OCI-LY3 (cell line): ENCODE measurements at regions not wholly inside any gene's neighbourhood (a gene's known extent, or its start where the extent isn't known, plus 50 kb on each side); places are given as distances from the start of the nearest gene placed in this dataset.

ENCODE experiments used
- EZH2phosphoT487 ChIP-seq: fragments of 200-600 bp; shearing (Covaris generic); IDR thresholded peaks from 2 replicates; pipeline ENCODE4 v1.6.1; 2018; ENCODE audit warnings: antibody characterized with exemption, mixed run types, low read depth
- TF ChIP-seq, protein P1 (sequence below): fragments of 200-600, 300-600 bp; sonication (generic); IDR thresholded peaks from 2 replicates; pipeline ENCODE4 v1.5.1; 2014; ENCODE audit warnings: antibody characterized with exemption, low read length, low read depth

DNA sequence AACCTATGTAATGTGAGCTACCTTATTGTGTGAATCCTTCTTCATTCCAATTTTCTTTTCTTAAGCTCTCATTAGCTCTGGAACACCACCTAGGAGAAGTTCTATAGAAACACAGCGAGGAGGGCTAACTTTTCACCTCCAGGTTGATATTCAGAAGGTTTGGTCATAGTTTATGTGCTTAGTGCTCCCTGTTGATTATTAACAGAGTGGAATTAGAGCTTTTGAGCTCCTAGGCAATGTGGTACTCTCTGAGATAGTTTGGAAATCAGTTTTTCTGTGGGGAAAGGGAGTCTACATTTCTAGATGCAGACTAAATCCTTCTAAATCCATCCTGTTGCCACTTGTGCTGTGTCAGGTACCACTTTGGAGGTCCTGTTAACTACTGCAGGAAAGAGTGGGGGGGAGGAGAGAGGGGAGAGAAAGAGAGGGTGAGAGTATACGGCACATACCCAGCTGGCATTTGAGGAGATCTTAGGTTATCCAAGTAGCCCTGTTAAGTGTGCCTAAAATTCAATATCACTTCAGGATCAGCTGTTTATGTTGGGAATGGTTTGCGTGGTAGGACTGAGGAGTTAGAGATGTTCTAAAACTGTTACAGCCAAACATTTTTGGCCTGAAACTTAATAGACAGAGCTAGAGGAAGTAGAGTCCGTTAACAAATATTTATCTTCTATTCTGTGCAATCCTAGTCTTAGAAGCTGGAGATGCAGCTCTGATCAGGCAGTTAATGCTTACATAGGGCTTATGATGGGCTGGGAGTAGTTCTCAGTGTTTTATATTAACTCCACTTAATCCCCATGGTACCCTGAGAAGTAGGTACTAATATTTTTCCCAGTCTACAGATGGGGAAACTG is 117.5 kb upstream of the PROK2 start:
- TF ChIP-seq, protein P1, sequence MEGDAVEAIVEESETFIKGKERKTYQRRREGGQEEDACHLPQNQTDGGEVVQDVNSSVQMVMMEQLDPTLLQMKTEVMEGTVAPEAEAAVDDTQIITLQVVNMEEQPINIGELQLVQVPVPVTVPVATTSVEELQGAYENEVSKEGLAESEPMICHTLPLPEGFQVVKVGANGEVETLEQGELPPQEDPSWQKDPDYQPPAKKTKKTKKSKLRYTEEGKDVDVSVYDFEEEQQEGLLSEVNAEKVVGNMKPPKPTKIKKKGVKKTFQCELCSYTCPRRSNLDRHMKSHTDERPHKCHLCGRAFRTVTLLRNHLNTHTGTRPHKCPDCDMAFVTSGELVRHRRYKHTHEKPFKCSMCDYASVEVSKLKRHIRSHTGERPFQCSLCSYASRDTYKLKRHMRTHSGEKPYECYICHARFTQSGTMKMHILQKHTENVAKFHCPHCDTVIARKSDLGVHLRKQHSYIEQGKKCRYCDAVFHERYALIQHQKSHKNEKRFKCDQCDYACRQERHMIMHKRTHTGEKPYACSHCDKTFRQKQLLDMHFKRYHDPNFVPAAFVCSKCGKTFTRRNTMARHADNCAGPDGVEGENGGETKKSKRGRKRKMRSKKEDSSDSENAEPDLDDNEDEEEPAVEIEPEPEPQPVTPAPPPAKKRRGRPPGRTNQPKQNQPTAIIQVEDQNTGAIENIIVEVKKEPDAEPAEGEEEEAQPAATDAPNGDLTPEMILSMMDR: no peak
- no peak for TF ChIP-seq EZH2phosphoT487
